Mucosa of descending colon (tissue), 3 donors: ENCODE measurements at regions not wholly inside any gene's neighbourhood (a gene's known extent, or its start where the extent isn't known, plus 50 kb on each side); places are given as distances from the start of the nearest gene placed in this dataset.

Source experiments
- ATAC-seq: fragments of 200-7000 bp; cut with Tn5 transposase; one replicate; pipeline ENCODE4 v1.9.1; 2020; ENCODE audit warnings: mild to moderate bottlenecking, moderate library complexity
- DNase-seq, 3 donors: peaks; one replicate each; pipeline ENCODE4 v3.0.0-alpha.2; 2020
- H3K36me3 ChIP-seq: fragments of 200-600 bp; one replicate; pipeline ENCODE4 v1.8.0; 2021; ENCODE audit warnings: low read depth, mild to moderate bottlenecking
- H3K4me1 ChIP-seq: fragments of 200-600 bp; one replicate; pipeline ENCODE4 v1.8.0; 2021; ENCODE audit warnings: low read depth, mild to moderate bottlenecking
- H3K4me3 ChIP-seq: fragments of 200-600 bp; one replicate; pipeline ENCODE4 v1.8.0; 2021; ENCODE audit warnings: mild to moderate bottlenecking
- H3K9me3 ChIP-seq: fragments of 200-600 bp; one replicate; pipeline ENCODE4 v1.8.0; 2021; ENCODE audit warnings: mild to moderate bottlenecking
- CTCF ChIP-seq: fragments of 200-600 bp; IDR thresholded peaks from one replicate; pipeline ENCODE4 v1.8.0; 2022; ENCODE audit warnings: antibody characterized with exemption, mild to moderate bottlenecking
- intact Hi-C, 2 donors: fragments of 100-400 bp; cut with DNase I in 1 of 2; cut with micrococcal nuclease in 1 of 2; formaldehyde crosslinking; loops; one replicate each; pipeline versions ENCODE4 v1.11.0 to v1.11.1; 2022; cut with DNase I, micrococcal nuclease
- donor health status: DM: no; HTN: no; CAD: no; lungs with moderate emphysema.
- donor health status: DM: no; HTN: no; CAD: no.
- donor health status: DM: no; HTN: yes; CAD: no.

DNA sequence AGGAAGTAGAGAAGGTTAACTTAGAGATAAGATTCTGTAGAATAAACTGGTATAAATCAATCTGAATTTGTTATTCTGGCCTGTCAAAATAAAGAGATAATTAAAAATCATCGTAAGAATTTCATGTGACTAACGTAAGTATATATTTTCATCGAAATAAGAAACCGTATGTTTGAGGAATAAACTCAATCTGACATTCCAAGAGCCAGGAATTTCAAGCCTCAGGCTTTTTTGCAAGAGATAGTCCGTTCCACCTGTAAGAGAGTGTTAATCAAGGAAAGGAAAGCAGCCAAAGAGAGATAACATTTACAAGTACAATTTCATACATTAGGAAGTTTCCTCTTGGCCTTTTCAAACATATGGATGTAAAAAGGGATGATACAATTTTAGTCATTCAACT is 701.5 kb downstream of the CBLN2 start:
- no peaks in the 10 kb centered on the region for H3K4me1 ChIP-seq

GRCh38 chr18:71837547-71837946 is 706.6 kb downstream of the CBLN2 start:
- ATAC-seq (no peak), DNase-seq (no peak)
- Histone ChIP-seq H3K36me3 (no peaks in the 10 kb centered on the region), H3K9me3 (no peaks in the 10 kb centered on the region), H3K4me3 (no peak overlapping the region), H3K4me1 (no peaks in the 10 kb centered on the region)
- intact Hi-C loops, result no loop called here
- no peak for TF ChIP-seq CTCF

More for the DNA sequence above, 701.5 kb downstream of the CBLN2 start:
- no peak for TF ChIP-seq CTCF
- no peak for ATAC-seq
- Histone ChIP-seq H3K9me3 (no peaks in the 10 kb centered on the region), H3K4me3 (no peak overlapping the region), H3K36me3 (no peaks in the 10 kb centered on the region)
- intact Hi-C loops, result no loop called here
- no peak for DNase-seq

DNA sequence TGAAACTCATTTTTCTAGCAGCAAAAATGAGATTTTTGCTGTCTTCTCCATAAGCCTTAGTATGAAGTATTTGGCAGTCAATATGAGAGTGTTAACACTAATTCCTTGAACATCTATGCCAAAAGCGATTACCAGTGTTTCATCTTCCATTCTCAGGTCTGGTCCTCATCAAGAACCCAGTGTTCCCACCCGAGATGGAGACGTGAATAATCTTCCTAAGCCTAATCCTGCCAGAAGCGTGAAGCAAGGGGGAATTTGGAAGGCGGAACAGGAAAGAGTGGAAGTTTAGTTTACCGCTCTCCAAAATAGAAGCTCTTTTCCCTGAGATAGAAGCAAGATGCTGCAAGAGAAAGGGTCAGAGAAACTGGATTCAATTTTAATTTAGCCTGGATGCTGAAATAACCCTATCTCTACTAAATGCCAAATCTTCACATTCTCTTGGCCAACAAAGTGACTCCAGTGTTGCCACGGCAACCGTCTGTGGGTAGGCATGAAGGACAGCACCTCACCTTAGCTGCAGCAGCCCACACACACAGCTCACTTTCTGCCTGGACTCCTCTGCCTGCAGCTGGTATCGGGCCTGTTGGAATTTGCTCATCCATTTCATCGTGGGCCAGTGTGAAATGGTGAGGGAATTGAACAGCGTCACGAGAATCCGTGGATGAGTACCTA is 711.1 kb downstream of the CBLN2 start:
- no peak for TF ChIP-seq CTCF
- no peaks in the 10 kb centered on the region for H3K9me3 ChIP-seq
- H3K4me3 ChIP-seq, result no peak overlapping the region
- H3K36me3 ChIP-seq, result no peaks in the 10 kb centered on the region
- no peaks in the 10 kb centered on the region for H3K4me1 ChIP-seq
- intact Hi-C loops, result no loop called here
- DNase-seq, result no peak
- ATAC-seq, result no peak

- no peak for ATAC-seq
- intact Hi-C loops, result no loop called here
- no peak for TF ChIP-seq CTCF
Measured at GRCh38 chr18:71831039-71831438, 713.1 kb downstream of the CBLN2 start.

DNA sequence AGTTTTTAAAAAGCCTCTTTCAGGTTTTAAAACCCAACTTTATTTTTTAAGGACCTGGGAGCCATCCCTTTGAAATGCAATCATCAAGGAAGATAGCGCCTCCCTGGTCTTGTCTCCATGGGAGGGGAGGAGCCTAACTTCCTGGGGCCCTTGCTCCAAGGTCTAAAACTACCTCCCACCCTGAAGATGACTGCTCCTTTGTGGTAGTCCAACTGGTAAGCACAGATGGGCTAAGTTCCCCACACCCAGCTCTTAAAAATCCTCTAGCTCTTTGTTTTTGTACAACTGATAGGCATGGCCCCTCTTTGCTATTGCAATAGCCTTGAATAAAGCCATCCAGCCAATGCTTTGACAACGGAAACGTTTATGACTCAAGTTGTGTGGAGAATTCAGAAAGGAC is 716.8 kb downstream of the CBLN2 start:
- Histone ChIP-seq H3K4me3 (no peak overlapping the region), H3K9me3 (no peaks in the 10 kb centered on the region), H3K36me3 (no peaks in the 10 kb centered on the region), H3K4me1 (no peaks in the 10 kb centered on the region)
- TF ChIP-seq CTCF, result no peak
- ATAC-seq, result no peak
- intact Hi-C loops, result no loop called here
- DNase-seq, result no peak

More at GRCh38 chr18:71831039-71831438, 713.1 kb downstream of the CBLN2 start:
- DNase-seq, result no peak
- Histone ChIP-seq H3K4me1 (no peaks in the 10 kb centered on the region), H3K9me3 (no peaks in the 10 kb centered on the region), H3K36me3 (no peaks in the 10 kb centered on the region), H3K4me3 (no peak overlapping the region)

GRCh38 chr18:71815305-71815704 is 728.8 kb downstream of the CBLN2 start:
- DNase-seq, result no peak
- TF ChIP-seq CTCF, result no peak
- intact Hi-C loops, result no loop called here
- H3K4me1 ChIP-seq, result no peaks in the 10 kb centered on the region
- no peaks in the 10 kb centered on the region for H3K9me3 ChIP-seq
- no peaks in the 10 kb centered on the region for H3K36me3 ChIP-seq
- H3K4me3 ChIP-seq, result no peak overlapping the region
- ATAC-seq, result no peak
